Body of pancreas (tissue), 4 donors: ENCODE measurements at regions not wholly inside any gene's neighbourhood (a gene's known extent, or its start where the extent isn't known, plus 50 kb on each side); places are given as distances from the start of the nearest gene placed in this dataset.

Experiments used
- ATAC-seq: fragments of 150-250 bp; one replicate; pipeline ENCODE4 v1.9.1; 2016
- DNase-seq, 4 donors: peaks; one replicate each; pipeline ENCODE4 v3.0.0-alpha.2; 2019
- H3K27ac ChIP-seq, 4 donors: fragments of 200-600 bp; sonication (generic); 1 replicate in 3 of 4; 2 replicates in 1 of 4; pipeline versions ENCODE4 v1.5.1 to v1.6.1; 2016 to 2019; ENCODE audit warnings: mild to moderate bottlenecking in 1 of 4, mixed read lengths in 1 of 4, moderate library complexity in 1 of 4
- H3K27me3 ChIP-seq, 2 donors: fragments of 200-600 bp; sonication (generic); one replicate each; pipeline ENCODE4 v1.6.0; 2016; ENCODE audit warnings: mild to moderate bottlenecking in 1 of 2
- H3K36me3 ChIP-seq, 2 donors: fragments of 200-600 bp; sonication (generic); replicated peaks in 1 of 2; 2 replicates each; pipeline ENCODE4 v1.5.1; 2016; ENCODE audit warnings: low read depth in 2 of 2; ENCODE audit not compliant: insufficient read depth in 1 of 2
- H3K4me1 ChIP-seq: fragments of 200-600 bp; sonication (generic); one replicate; pipeline ENCODE4 v1.6.0; 2016
- H3K4me3 ChIP-seq, 2 donors: fragments of 200-600 bp; sonication (generic); 1 replicate in 1 of 2; 2 replicates in 1 of 2; pipeline ENCODE4 v1.5.1; 2016 to 2019
- H3K9me3 ChIP-seq, 3 donors: fragments of 200-600 bp; sonication (generic); 1 replicate in 2 of 3; 2 replicates in 1 of 3; pipeline ENCODE4 v1.5.1; 2016
- CTCF ChIP-seq, 7 experiments: fragments of 450-650 bp in 4 of 7; fragments of 200-600 bp in 3 of 7; sonication (generic) in 3 of 7; IDR thresholded peaks; one replicate each; pipeline ENCODE4 v1.5.1; 2016 to 2019; ENCODE audit warnings: antibody characterized with exemption in 7 of 7
- POLR2A ChIP-seq, 3 donors: fragments of 450-650 bp; IDR thresholded peaks; one replicate each; pipeline ENCODE4 v1.6.1; 2016; ENCODE audit warnings: antibody characterized with exemption in 3 of 3, mild to moderate bottlenecking in 2 of 3
- WGBS, 2 donors: methylation state at CpG; one replicate each; pipeline ENCODE4 v1.1.5; 2017; 5-methylcytosine and 5-hydroxymethylcytosine counted together
- intact Hi-C: fragments of 100-400 bp; cut with DNase I; formaldehyde crosslinking; loops from one replicate; pipeline ENCODE4 v1.15.1; 2023

DNA sequence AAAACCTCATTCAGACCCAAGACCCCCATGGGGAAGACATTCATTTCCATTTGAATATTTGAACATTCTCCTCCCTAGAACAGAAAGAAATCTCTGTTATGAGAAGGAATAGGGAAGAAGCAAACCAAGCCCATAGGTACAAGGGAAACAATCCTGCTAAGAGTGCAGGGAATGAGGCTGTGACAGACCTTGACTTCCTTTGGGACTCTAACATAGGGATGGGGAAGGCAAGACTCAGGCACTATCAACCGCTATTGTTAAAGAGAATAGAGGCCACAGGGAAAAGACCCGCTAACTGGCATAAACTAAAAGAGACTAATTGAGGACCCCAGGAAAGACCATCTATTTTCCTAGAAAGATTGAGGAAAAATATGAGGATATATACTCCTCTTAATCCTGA, 117.8 kb upstream of the BRINP3 start:
- no peak for TF ChIP-seq CTCF (IDR thresholded peaks at IDR 0.05)
- no peak for TF ChIP-seq POLR2A (IDR thresholded peaks at IDR 0.05)
- DNase-seq = no peak
- Histone ChIP-seq H3K27ac (no peak overlapping the region), H3K4me1 (no peaks in the 10 kb centered on the region), H3K27me3 (no peaks in the 10 kb centered on the region), H3K36me3 (no peaks in the 10 kb centered on the region), H3K9me3 (no peaks in the 10 kb centered on the region), H3K4me3 (no peak overlapping the region)
- 84 to 88% methylated on average over 2 of the region's 2 CpGs for WGBS, 2 donors
- no peak for ATAC-seq
- intact Hi-C loops = no loop called here

GRCh38 chr1:190597294-190597693, 119.6 kb upstream of the BRINP3 start:
- intact Hi-C loops = no loop called here
- Histone ChIP-seq H3K9me3 (no peaks in the 10 kb centered on the region), H3K27ac (no peak overlapping the region), H3K36me3 (no peaks in the 10 kb centered on the region), H3K27me3 (no peaks in the 10 kb centered on the region), H3K4me3 (no peak overlapping the region), H3K4me1 (no peaks in the 10 kb centered on the region)
- DNase-seq (no peak), ATAC-seq (no peak)
- no peak for TF ChIP-seq POLR2A (IDR thresholded peaks at IDR 0.05)
- TF ChIP-seq CTCF (IDR thresholded peaks at IDR 0.05) = no peak
- WGBS, 2 donors = 9 to 19% methylated on average over 1 of the region's 1 CpG

DNA sequence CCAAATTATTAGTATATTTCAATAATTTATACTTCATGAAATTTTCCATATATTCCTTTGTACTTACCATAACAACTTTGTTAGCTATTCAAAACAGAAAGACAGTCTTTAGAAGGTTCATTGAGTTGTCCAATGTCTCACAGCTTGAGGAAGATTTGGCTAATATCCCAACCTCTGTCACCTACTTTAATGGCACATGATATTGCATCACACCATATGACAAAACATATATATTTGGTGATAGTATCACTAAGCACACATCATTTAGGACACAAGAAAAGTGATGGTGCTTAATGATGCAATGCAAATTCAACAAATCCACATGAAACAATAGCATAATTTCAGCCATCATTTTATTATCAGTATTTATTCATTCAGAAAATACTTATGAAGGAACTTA, 122.0 kb upstream of the BRINP3 start:
- Histone ChIP-seq H3K4me1 (no peaks in the 10 kb centered on the region), H3K27ac (no peak overlapping the region), H3K36me3 (no peaks in the 10 kb centered on the region), H3K27me3 (no peaks in the 10 kb centered on the region), H3K4me3 (no peak overlapping the region), H3K9me3 (no peaks in the 10 kb centered on the region)
- no peak for ATAC-seq
- TF ChIP-seq POLR2A (IDR thresholded peaks at IDR 0.05) (no peak), CTCF (IDR thresholded peaks at IDR 0.05) (no peak)
- intact Hi-C loops = no loop called here
- no peak for DNase-seq

DNA sequence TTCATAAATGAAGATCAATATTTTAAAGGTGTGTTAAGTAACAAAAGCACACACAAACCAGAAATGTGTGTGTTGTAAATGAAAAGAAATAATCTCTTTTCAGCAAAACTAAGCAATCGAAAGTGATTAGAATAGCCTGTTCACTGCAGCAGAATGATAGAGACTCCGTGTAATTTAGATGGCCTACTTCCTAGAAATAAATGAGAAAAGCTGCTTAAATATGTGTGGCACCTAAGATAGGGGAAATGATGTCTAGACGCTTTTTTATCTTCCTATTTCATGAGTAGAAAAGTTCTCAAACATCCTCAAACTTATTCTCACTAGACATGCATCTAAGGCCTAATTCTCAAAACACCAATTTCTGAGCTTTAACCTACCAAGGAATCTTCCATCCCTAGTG, 124.7 kb upstream of the BRINP3 start:
- TF ChIP-seq POLR2A (IDR thresholded peaks at IDR 0.05) (no peak), CTCF (IDR thresholded peaks at IDR 0.05) (no peak)
- Histone ChIP-seq H3K4me3 (no peak overlapping the region), H3K4me1 (no peaks in the 10 kb centered on the region), H3K36me3 (no peaks in the 10 kb centered on the region), H3K27ac (no peak overlapping the region), H3K27me3 (no peaks in the 10 kb centered on the region), H3K9me3 (no peaks in the 10 kb centered on the region)
- 60 to 65% methylated on average over 3 of the region's 3 CpGs for WGBS, 2 donors
- intact Hi-C loops = no loop called here
- ATAC-seq (no peak), DNase-seq (no peak)

DNA sequence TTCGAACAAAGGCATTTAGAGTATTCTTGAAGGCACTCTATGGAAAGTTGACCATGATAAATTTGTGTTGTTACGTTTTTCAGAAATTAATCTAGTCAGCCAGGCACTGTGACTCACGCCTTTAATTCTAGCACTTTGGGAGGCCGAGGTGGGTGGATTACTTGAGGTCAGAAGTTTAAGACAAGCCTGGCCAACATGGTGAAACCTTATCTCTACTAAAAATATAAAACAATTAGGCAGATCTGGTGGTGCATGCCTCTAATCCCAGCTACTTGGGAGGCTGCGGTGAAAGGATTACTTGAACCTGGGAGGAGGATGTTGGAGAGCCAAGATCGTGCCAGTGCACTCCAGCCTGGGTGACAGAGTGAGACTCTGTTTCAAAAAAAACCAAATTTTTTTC, 130.6 kb upstream of the BRINP3 start:
- TF ChIP-seq POLR2A (IDR thresholded peaks at IDR 0.05) (no peak), CTCF (IDR thresholded peaks at IDR 0.05) (no peak)
- no peak for ATAC-seq
- no peaks in the 10 kb centered on the region for H3K36me3 ChIP-seq
- H3K4me3 ChIP-seq = no peak overlapping the region
- no peaks in the 10 kb centered on the region for H3K27me3 ChIP-seq
- intact Hi-C loops = no loop called here
- H3K4me1 ChIP-seq = no peaks in the 10 kb centered on the region
- H3K27ac ChIP-seq = no peak overlapping the region
- H3K9me3 ChIP-seq = no peaks in the 10 kb centered on the region
- DNase-seq = no peak
- 74 to 79% methylated on average over 6 of the region's 6 CpGs for WGBS, 2 donors
